Esophagus squamous epithelium (tissue), 4 donors: ENCODE measurements at regions not wholly inside any gene's neighbourhood (a gene's known extent, or its start where the extent isn't known, plus 50 kb on each side); places are given as distances from the start of the nearest gene placed in this dataset.

Experiments used
- CTCF ChIP-seq, 6 experiments: fragments of 450-650 bp in 4 of 6; fragments of 200-600 bp in 2 of 6; sonication (generic) in 2 of 6; IDR thresholded peaks; one replicate each; pipeline ENCODE4 v1.5.1; 2016 to 2019; ENCODE audit warnings: antibody characterized with exemption in 6 of 6, mild to moderate bottlenecking in 4 of 6, moderate library complexity in 4 of 6
- POLR2A ChIP-seq, 4 donors: fragments of 450-650 bp; IDR thresholded peaks; one replicate each; pipeline ENCODE4 v1.6.1; 2017; ENCODE audit warnings: antibody characterized with exemption in 4 of 4, mild to moderate bottlenecking in 4 of 4, moderate library complexity in 3 of 4

- TF ChIP-seq CTCF (IDR thresholded peaks at IDR 0.05), result no peak
- no peak for TF ChIP-seq POLR2A (IDR thresholded peaks at IDR 0.05)
These were observed 76.4 kb upstream of the MLN start for GRCh38 chr6:33880104-33880678.
